HCT116 (cell line): ENCODE measurements at regions not wholly inside any gene's neighbourhood (a gene's known extent, or its start where the extent isn't known, plus 50 kb on each side); places are given as distances from the start of the nearest gene placed in this dataset.

Experiments
- ATAC-seq: fragments of 200-7000 bp; cut with Tn5 transposase; 2 replicates; pipeline ENCODE4 v1.9.1; 2020; ENCODE audit warnings: mild to moderate bottlenecking, moderate library complexity
- BruUV-seq: library from RNA; stranded (reverse); fragments of 400-500 nt; replicated peaks from 2 replicates; lab custom pipeline; 2021; lab: Mats Ljungman, UMichigan
- CTCF ChIA-PET: fragments of 300-600 bp; sonication (Branson Sonifier 250); formaldehyde crosslinking; loops from one replicate; lab custom pipeline; 2021; ENCODE audit warnings: antibody characterized with exemption; lab: Charles Lee
- POLR2A ChIA-PET: fragments of 300-600, 350-600 bp; sonication (Branson Sonifier 250); formaldehyde crosslinking; loops from one replicate; lab custom pipeline; 2021; ENCODE audit warnings: antibody characterized with exemption; lab: Charles Lee
- RAD21 ChIA-PET, 2 experiments: fragments of 300-600 bp; sonication (Branson Sonifier 250); formaldehyde crosslinking; loops; one replicate each; lab custom pipeline; 2023; ENCODE audit warnings: low total read pairs in 2 of 2; ENCODE audit not compliant: uncharacterized antibody in 2 of 2, unreplicated experiment in 2 of 2, low non-redundant PET in 1 of 2; lab: Charles Lee
- DNase-seq: peaks from one replicate; pipeline ENCODE4 v3.0.0-alpha.2; 2010; ENCODE audit warnings: low read depth, low spot score
- H2AFZ ChIP-seq: fragments of 200-600 bp; shearing (Covaris generic), sonication (generic); 2 replicates; pipeline ENCODE4 v1.6.1; 2017; ENCODE audit warnings: low read depth, mixed run types, mixed read lengths, antibody characterized with exemption, low read length; ENCODE audit not compliant: poor library complexity, severe bottlenecking
- H3K27ac ChIP-seq: 2 replicates; pipeline ENCODE4 v1.5.1; 2012; ENCODE audit warnings: low read depth, low read length
- H3K27me3 ChIP-seq: fragments of 200-600 bp; sonication (generic); 2 replicates; pipeline ENCODE4 v1.6.1; 2016; ENCODE audit warnings: mixed run types, low read length, mixed read lengths; ENCODE audit not compliant: insufficient read depth
- H3K36me3 ChIP-seq, 2 experiments: fragments of 200-500 bp in 1 of 2; fragments of 200-600 bp in 1 of 2; sonication (Bioruptor generic) in 1 of 2; sonication (generic) in 1 of 2; 2 replicates each; pipeline versions ENCODE4 v1.5.1 to v1.6.1; 2014 to 2016; ENCODE audit warnings: low read length in 2 of 2, inconsistent platforms in 1 of 2, mixed read lengths in 1 of 2, mixed run types in 1 of 2; ENCODE audit not compliant: insufficient read depth in 2 of 2, control insufficient read depth in 1 of 2
- H3K4me1 ChIP-seq, 2 experiments: fragments of 200-600 bp in 1 of 2; sonication (generic) in 1 of 2; 2 replicates each; pipeline versions ENCODE4 v1.5.1 to v1.6.1; 2012 to 2017; ENCODE audit warnings: low read length in 2 of 2, inconsistent platforms in 1 of 2, mild to moderate bottlenecking in 1 of 2, mixed read lengths in 1 of 2, mixed run types in 1 of 2, moderate library complexity in 1 of 2; ENCODE audit not compliant: insufficient read depth in 2 of 2, control insufficient read depth in 1 of 2
- H3K4me2 ChIP-seq: fragments of 200-600 bp; sonication (generic); 2 replicates; pipeline ENCODE4 v1.6.1; 2017; ENCODE audit warnings: mixed run types, low read length, mixed read lengths
- H3K4me3 ChIP-seq, 2 experiments: fragments of 200-600 bp in 1 of 2; sonication (generic) in 1 of 2; replicated peaks in 1 of 2; 2 replicates each; pipeline ENCODE4 v1.5.1; 2011 to 2016; ENCODE audit warnings: low read length in 2 of 2, control low read depth in 1 of 2, low read depth in 1 of 2, mild to moderate bottlenecking in 1 of 2, mixed read lengths in 1 of 2, mixed run types in 1 of 2
- H3K79me2 ChIP-seq: fragments of 200-600 bp; sonication (generic); 2 replicates; pipeline ENCODE4 v1.6.1; 2017; ENCODE audit warnings: mild to moderate bottlenecking, mixed run types, low read length, moderate library complexity, mixed read lengths; ENCODE audit not compliant: insufficient read depth
- H3K9ac ChIP-seq: fragments of 200-600 bp; sonication (generic); 2 replicates; pipeline ENCODE4 v1.6.1; 2016; ENCODE audit warnings: low read length, mixed read lengths
- H3K9me2 ChIP-seq: fragments of 200-600 bp; sonication (generic), shearing (Covaris generic); 2 replicates; pipeline ENCODE4 v1.6.1; 2017; ENCODE audit warnings: mixed run types, mild to moderate bottlenecking, moderate library complexity; ENCODE audit not compliant: insufficient read depth
- H3K9me3 ChIP-seq, 2 experiments: fragments of 200-500 bp in 1 of 2; fragments of 200-600 bp in 1 of 2; sonication (Bioruptor generic) in 1 of 2; sonication (generic) in 1 of 2; 2 replicates each; pipeline ENCODE4 v1.6.1; 2014 to 2017; ENCODE audit warnings: low read length in 2 of 2, mixed read lengths in 2 of 2, inconsistent platforms in 1 of 2, low read depth in 1 of 2, mild to moderate bottlenecking in 1 of 2, mixed run types in 1 of 2, moderate library complexity in 1 of 2; ENCODE audit not compliant: control insufficient read depth in 1 of 2, insufficient read depth in 1 of 2
- H4K20me1 ChIP-seq: fragments of 200-600 bp; sonication (generic), shearing (Covaris generic); 2 replicates; pipeline ENCODE4 v1.6.1; 2017; ENCODE audit warnings: mixed run types, mild to moderate bottlenecking, moderate library complexity; ENCODE audit not compliant: insufficient read depth
- ELF1 ChIP-seq: IDR thresholded peaks from 2 replicates; pipeline ENCODE4 v1.6.1; 2012; ENCODE audit warnings: low read depth, borderline replicate concordance
- EZH2 ChIP-seq: fragments of 200-600 bp; sonication (generic); IDR thresholded peaks from 2 replicates; pipeline ENCODE4 v1.6.1; 2017; ENCODE audit warnings: antibody characterized with exemption, mixed run types
- EZH2phosphoT487 ChIP-seq: fragments of 200-600 bp; IDR thresholded peaks from 2 replicates; pipeline ENCODE4 v1.6.1; 2018; ENCODE audit warnings: antibody characterized with exemption, borderline replicate concordance
- POLR2A ChIP-seq: IDR thresholded peaks from 2 replicates; pipeline ENCODE4 v1.7.0; 2011; ENCODE audit warnings: borderline replicate concordance; ENCODE audit not compliant: insufficient read depth, insufficient read length; ENCODE audit errors: extremely low read depth
- POLR2AphosphoS5 ChIP-seq: IDR thresholded peaks from 2 replicates; pipeline ENCODE4 v1.6.1; 2011; ENCODE audit warnings: mild to moderate bottlenecking, low read depth, low read length, moderate library complexity
- RAD21 ChIP-seq: IDR thresholded peaks from 2 replicates; pipeline ENCODE4 v1.6.1; 2012; ENCODE audit warnings: low read depth, mild to moderate bottlenecking
- TCF7L2 ChIP-seq: IDR thresholded peaks from 2 replicates; pipeline ENCODE4 v1.7.0; 2011; ENCODE audit warnings: borderline replicate concordance, inconsistent platforms; ENCODE audit not compliant: insufficient read depth, insufficient read length; ENCODE audit errors: extremely low read depth
- YY1 ChIP-seq: IDR thresholded peaks from 2 replicates; pipeline ENCODE4 v1.6.1; 2011; ENCODE audit warnings: low read length, low read depth, moderate library complexity, mild to moderate bottlenecking; ENCODE audit not compliant: insufficient replicate concordance; ENCODE audit errors: extremely low read depth
- ZFX ChIP-seq: fragments of 450-650 bp; IDR thresholded peaks from 2 replicates; pipeline ENCODE4 v1.6.1; 2017
- ZNF274 ChIP-seq: fragments of 200-500 bp; sonication (Bioruptor generic); IDR thresholded peaks from 2 replicates; pipeline ENCODE4 v1.6.1; 2014; ENCODE audit warnings: mild to moderate bottlenecking, low read depth, low read length, inconsistent platforms
- intact Hi-C: fragments of 100-400 bp; cut with micrococcal nuclease; formaldehyde crosslinking; loops from 2 replicates; pipeline ENCODE4 v1.10.0; 2022
- TF ChIP-seq, protein P1 (sequence below), 3 experiments: fragments of 200-600 bp in 1 of 3; sonication (generic) in 1 of 3; IDR thresholded peaks in 2 of 3; conservative IDR thresholded peaks in 1 of 3; 2 replicates each; pipeline ENCODE4 v1.5.1; 2012 to 2017; ENCODE audit warnings: low read depth in 2 of 3, low read length in 2 of 3, antibody characterized with exemption in 1 of 3, borderline replicate concordance in 1 of 3, control low read depth in 1 of 3, mild to moderate bottlenecking in 1 of 3, mixed read lengths in 1 of 3, mixed run types in 1 of 3, moderate library complexity in 1 of 3; ENCODE audit not compliant: insufficient read depth in 1 of 3
- TF ChIP-seq, protein P2 (sequence below): IDR thresholded peaks from 2 replicates; pipeline ENCODE4 v1.6.1; 2012
- TF ChIP-seq, protein P3 (sequence below): IDR thresholded peaks from 2 replicates; pipeline ENCODE4 v1.6.1; 2012

DNA sequence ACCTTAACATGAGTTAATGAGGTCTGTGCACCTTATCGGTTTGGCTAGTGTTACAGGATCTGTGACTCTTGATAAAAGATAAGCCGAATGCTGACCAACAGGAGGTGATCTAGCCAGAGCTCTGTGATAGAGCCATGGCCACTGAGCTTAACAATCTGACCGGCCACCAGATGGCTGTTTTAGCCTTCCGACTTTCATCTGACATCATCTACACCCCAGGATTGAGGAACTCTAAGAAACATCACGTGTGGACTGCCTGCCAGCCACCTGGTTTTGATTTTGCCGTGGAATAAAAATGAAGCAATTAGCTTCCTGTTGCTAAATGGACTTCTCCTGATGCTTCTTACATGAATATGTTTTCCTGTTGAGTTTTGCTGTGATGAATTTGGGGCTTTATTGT lies 281.3 kb downstream of the CEMIP2 start:
- H4K20me1 ChIP-seq, result no peaks in the 10 kb centered on the region
- no peaks in the 10 kb centered on the region for H3K9me2 ChIP-seq
- ChIA-PET CTCF (no interaction called here), RAD21 (no interaction called here), POLR2A (no interaction called here)
- H2AFZ ChIP-seq, result no peak overlapping the region
- no peaks in the 10 kb centered on the region for H3K9me3 ChIP-seq
- no TSS peak for BruUV-seq
- H3K9ac ChIP-seq, result no peak overlapping the region
- no peaks in the 10 kb centered on the region for H3K4me1 ChIP-seq
- H3K4me2 ChIP-seq, result no peak overlapping the region
- no peaks in the 10 kb centered on the region for H3K36me3 ChIP-seq
- TF ChIP-seq, protein P1, sequence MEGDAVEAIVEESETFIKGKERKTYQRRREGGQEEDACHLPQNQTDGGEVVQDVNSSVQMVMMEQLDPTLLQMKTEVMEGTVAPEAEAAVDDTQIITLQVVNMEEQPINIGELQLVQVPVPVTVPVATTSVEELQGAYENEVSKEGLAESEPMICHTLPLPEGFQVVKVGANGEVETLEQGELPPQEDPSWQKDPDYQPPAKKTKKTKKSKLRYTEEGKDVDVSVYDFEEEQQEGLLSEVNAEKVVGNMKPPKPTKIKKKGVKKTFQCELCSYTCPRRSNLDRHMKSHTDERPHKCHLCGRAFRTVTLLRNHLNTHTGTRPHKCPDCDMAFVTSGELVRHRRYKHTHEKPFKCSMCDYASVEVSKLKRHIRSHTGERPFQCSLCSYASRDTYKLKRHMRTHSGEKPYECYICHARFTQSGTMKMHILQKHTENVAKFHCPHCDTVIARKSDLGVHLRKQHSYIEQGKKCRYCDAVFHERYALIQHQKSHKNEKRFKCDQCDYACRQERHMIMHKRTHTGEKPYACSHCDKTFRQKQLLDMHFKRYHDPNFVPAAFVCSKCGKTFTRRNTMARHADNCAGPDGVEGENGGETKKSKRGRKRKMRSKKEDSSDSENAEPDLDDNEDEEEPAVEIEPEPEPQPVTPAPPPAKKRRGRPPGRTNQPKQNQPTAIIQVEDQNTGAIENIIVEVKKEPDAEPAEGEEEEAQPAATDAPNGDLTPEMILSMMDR (IDR thresholded peaks at IDR 0.05 in 2 of 3, conservative IDR thresholded peaks at IDR 0.05 in 1 of 3; ENCODE audit: borderline replicate concordance in 1 of 3, insufficient read depth in 1 of 3, low read depth in 2 of 3, low read length in 2 of 3), result peak; percentile 15 to 19 (median 18); a peak in 1 of 6 replicates
- peak; percentile 24; the same call in 1 of the 2 replicates for TF ChIP-seq RAD21
- TF ChIP-seq, protein P2, sequence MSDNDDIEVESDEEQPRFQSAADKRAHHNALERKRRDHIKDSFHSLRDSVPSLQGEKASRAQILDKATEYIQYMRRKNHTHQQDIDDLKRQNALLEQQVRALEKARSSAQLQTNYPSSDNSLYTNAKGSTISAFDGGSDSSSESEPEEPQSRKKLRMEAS, result no peak
- no peaks in the 10 kb centered on the region for H3K79me2 ChIP-seq
- H3K27me3 ChIP-seq, result peaks cover 52% of the 10 kb centered on the region
- intact Hi-C loops, result no loop called here
- DNase-seq, result no peak
- ATAC-seq, result peak; percentile 59
- no peak overlapping the region for H3K27ac ChIP-seq
- no peak overlapping the region for H3K4me3 ChIP-seq

DNA sequence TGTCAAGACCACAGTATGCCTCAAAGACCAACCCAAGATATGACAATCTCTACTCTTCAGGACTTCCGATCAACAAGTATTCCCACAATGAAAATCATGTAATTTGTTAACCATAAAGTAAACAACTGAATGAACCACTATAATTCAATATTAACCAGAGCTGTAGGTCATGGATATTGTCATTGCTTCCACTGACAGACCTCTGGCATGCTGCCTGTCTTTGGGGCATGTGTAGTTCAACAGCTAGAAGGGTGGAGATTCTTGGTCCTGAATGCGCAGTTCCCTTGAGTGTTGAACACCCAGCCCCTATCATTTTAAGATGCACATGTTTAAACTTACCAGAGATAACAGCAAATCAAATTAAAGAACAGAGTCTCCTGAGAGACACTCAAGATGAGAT lies 283.0 kb downstream of the CEMIP2 start:
- no peaks in the 10 kb centered on the region for H3K4me1 ChIP-seq
- H3K27me3 ChIP-seq, result peaks cover 54% of the 10 kb centered on the region
- CTCF ChIA-PET, result no interaction called here
- POLR2A ChIA-PET, result no interaction called here
- H3K27ac ChIP-seq, result no peak overlapping the region
- no peaks in the 10 kb centered on the region for H4K20me1 ChIP-seq
- H3K9me3 ChIP-seq, result no peaks in the 10 kb centered on the region
- no peak overlapping the region for H2AFZ ChIP-seq
- no peaks in the 10 kb centered on the region for H3K9me2 ChIP-seq
- no peak overlapping the region for H3K9ac ChIP-seq
- H3K36me3 ChIP-seq, result no peaks in the 10 kb centered on the region
- no peak for DNase-seq
- no TSS peak for BruUV-seq
- no peak overlapping the region for H3K4me2 ChIP-seq
- no peaks in the 10 kb centered on the region for H3K79me2 ChIP-seq
- RAD21 ChIA-PET, result no interaction called here
- H3K4me3 ChIP-seq, result no peak overlapping the region
- no peak for ATAC-seq
- intact Hi-C loops, result no loop called here
- TF ChIP-seq YY1 (no peak), EZH2 (no peak), POLR2AphosphoS5 (no peak), ZNF274 (no peak), ZFX (no peak), POLR2A (no peak), EZH2phosphoT487 (no peak), TCF7L2 (no peak), ELF1 (no peak)
- TF ChIP-seq, protein P1 (IDR thresholded peaks at IDR 0.05 in 2 of 3, conservative IDR thresholded peaks at IDR 0.05 in 1 of 3; ENCODE audit: borderline replicate concordance in 1 of 3, insufficient read depth in 1 of 3, low read depth in 2 of 3, low read length in 2 of 3), result no peak
- TF ChIP-seq, protein P2, result no peak
- TF ChIP-seq, protein P3, sequence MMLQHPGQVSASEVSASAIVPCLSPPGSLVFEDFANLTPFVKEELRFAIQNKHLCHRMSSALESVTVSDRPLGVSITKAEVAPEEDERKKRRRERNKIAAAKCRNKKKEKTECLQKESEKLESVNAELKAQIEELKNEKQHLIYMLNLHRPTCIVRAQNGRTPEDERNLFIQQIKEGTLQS, result no peak
